GM18499 (cell line): ENCODE measurements at regions not wholly inside any gene's neighbourhood (a gene's known extent, or its start where the extent isn't known, plus 50 kb on each side); places are given as distances from the start of the nearest gene placed in this dataset.

ENCODE experiments used
- ATAC-seq: cut with Tn5 transposase; IDR thresholded peaks from one replicate; pipeline ENCODE4 v1.9.1; 2021; ENCODE audit warnings: moderate number of reproducible peaks; ENCODE audit not compliant: insufficient read depth, unreplicated experiment

- no peak for ATAC-seq
These were observed 157.4 kb downstream of the HS3ST1 start for GRCh38 chr4:11271263-11271662.

GRCh38 chr4:11268149-11268548 is 160.5 kb downstream of the HS3ST1 start:
- no peak for ATAC-seq

GRCh38 chr4:11264841-11265240 is 163.9 kb downstream of the HS3ST1 start:
- no peak for ATAC-seq

- no peak for ATAC-seq
These were observed 164.3 kb downstream of the HS3ST1 start for GRCh38 chr4:11264346-11264745.

- ATAC-seq, result no peak
These were observed 165.5 kb downstream of the HS3ST1 start for GRCh38 chr4:11263208-11263607.

GRCh38 chr4:11261066-11261850 is 167.4 kb downstream of the HS3ST1 start:
- no peak for ATAC-seq

GRCh38 chr4:11259837-11260236 is 168.9 kb downstream of the HS3ST1 start:
- ATAC-seq, result no peak

- no peak for ATAC-seq
These were observed 176.5 kb downstream of the HS3ST1 start for GRCh38 chr4:11252149-11252548.

- no peak for ATAC-seq
These were observed 178.2 kb downstream of the HS3ST1 start for GRCh38 chr4:11250510-11250909.

- ATAC-seq, result no peak
These were observed 196.7 kb downstream of the HS3ST1 start for GRCh38 chr4:11232015-11232414.

- ATAC-seq, result no peak
These were observed 197.8 kb downstream of the HS3ST1 start for GRCh38 chr4:11230866-11231265.

- ATAC-seq, result no peak
These were observed 200.2 kb downstream of the HS3ST1 start for GRCh38 chr4:11228530-11228929.

GRCh38 chr4:11223311-11223710 is 205.4 kb downstream of the HS3ST1 start:
- ATAC-seq, result no peak

- no peak for ATAC-seq
These were observed 210.0 kb downstream of the HS3ST1 start for GRCh38 chr4:11218692-11219091.

GRCh38 chr4:11216520-11216919 is 212.2 kb downstream of the HS3ST1 start:
- ATAC-seq, result no peak

GRCh38 chr4:11214281-11214680 is 214.4 kb downstream of the HS3ST1 start:
- ATAC-seq, result no peak

GRCh38 chr4:11209826-11210225 is 218.9 kb downstream of the HS3ST1 start:
- ATAC-seq, result no peak

- ATAC-seq, result no peak
These were observed 227.4 kb downstream of the HS3ST1 start for GRCh38 chr4:11201256-11201655.

GRCh38 chr4:11198516-11199305 is 230.0 kb downstream of the HS3ST1 start:
- ATAC-seq, result no peak

- no peak for ATAC-seq
These were observed 230.9 kb downstream of the HS3ST1 start for GRCh38 chr4:11197631-11198341.

- ATAC-seq, result no peak
These were observed 231.7 kb downstream of the HS3ST1 start for GRCh38 chr4:11196927-11197522.
